Ascending aorta (tissue), 2 donors: ENCODE measurements at regions not wholly inside any gene's neighbourhood (a gene's known extent, or its start where the extent isn't known, plus 50 kb on each side); places are given as distances from the start of the nearest gene placed in this dataset.

Experiments
- DNase-seq, 2 donors: peaks; one replicate each; pipeline ENCODE4 v3.0.0-alpha.2; 2019; ENCODE audit warnings: low spot score in 2 of 2
- H3K27ac ChIP-seq, 2 donors: fragments of 200-600 bp; sonication (generic); one replicate each; pipeline ENCODE4 v1.5.1; 2016 to 2017; ENCODE audit warnings: mild to moderate bottlenecking in 1 of 2
- H3K27me3 ChIP-seq: fragments of 200-600 bp; sonication (generic); one replicate; pipeline ENCODE4 v1.5.1; 2017
- H3K36me3 ChIP-seq, 2 donors: fragments of 200-600 bp; sonication (generic); one replicate each; pipeline ENCODE4 v1.5.1; 2016
- H3K4me1 ChIP-seq, 2 donors: fragments of 200-600 bp; sonication (generic); one replicate each; pipeline ENCODE4 v1.5.1; 2016 to 2017; ENCODE audit warnings: mild to moderate bottlenecking in 1 of 2
- H3K4me3 ChIP-seq, 2 donors: fragments of 200-600 bp; sonication (generic); one replicate each; pipeline ENCODE4 v1.5.1; 2016 to 2017; ENCODE audit warnings: mild to moderate bottlenecking in 1 of 2
- H3K9me3 ChIP-seq, 2 donors: fragments of 200-600 bp; sonication (generic); one replicate each; pipeline ENCODE4 v1.5.1; 2016
- intact Hi-C: fragments of 100-400 bp; cut with DNase I; formaldehyde crosslinking; loops from one replicate; pipeline ENCODE4 v1.15.1; 2023
- TF ChIP-seq, protein P1 (sequence below), 3 experiments: fragments of 200-600 bp in 2 of 3; fragments of 450-650 bp in 1 of 3; sonication (generic) in 2 of 3; IDR thresholded peaks; one replicate each; pipeline ENCODE4 v1.5.1; 2016 to 2019; ENCODE audit warnings: antibody characterized with exemption in 3 of 3, mild to moderate bottlenecking in 1 of 3, moderate library complexity in 1 of 3

DNA sequence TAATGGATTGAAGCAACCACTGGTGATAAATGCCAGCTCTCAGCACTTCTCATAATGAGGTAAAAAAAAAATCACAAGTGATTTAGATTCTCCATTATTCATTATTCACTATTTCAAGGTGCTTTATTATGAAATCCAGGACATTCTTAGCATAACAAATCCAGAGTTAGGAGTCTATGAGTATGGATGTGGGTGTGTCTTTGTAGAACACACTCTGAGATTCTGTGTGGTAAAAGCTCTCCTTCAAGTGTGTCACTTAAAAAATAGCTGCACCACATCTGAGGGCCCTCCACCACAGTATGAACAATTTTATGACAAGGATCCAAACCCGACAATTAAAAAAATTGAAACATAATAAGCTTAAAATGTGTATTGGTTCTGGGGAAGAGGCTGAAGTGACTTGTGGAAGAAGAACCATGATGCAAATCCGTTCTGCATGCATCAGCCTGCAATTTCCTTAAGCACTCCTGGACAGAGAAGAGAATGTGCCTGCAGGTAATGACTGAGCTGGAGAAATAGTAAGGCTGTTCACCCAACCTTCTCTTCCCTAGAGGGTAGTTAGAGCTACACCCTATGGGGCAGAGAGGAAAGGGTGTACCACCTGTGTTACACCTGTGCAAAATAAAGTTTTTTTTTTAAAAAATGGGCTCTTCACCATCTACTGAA lies 488.5 kb upstream of the MGAT4C start:
- no peak overlapping the region for H3K27ac ChIP-seq
- H3K4me1 ChIP-seq: no peaks in the 10 kb centered on the region
- no peaks in the 10 kb centered on the region for H3K27me3 ChIP-seq
- intact Hi-C loops: no loop called here
- no peak overlapping the region for H3K4me3 ChIP-seq
- no peaks in the 10 kb centered on the region for H3K36me3 ChIP-seq
- TF ChIP-seq, protein P1, sequence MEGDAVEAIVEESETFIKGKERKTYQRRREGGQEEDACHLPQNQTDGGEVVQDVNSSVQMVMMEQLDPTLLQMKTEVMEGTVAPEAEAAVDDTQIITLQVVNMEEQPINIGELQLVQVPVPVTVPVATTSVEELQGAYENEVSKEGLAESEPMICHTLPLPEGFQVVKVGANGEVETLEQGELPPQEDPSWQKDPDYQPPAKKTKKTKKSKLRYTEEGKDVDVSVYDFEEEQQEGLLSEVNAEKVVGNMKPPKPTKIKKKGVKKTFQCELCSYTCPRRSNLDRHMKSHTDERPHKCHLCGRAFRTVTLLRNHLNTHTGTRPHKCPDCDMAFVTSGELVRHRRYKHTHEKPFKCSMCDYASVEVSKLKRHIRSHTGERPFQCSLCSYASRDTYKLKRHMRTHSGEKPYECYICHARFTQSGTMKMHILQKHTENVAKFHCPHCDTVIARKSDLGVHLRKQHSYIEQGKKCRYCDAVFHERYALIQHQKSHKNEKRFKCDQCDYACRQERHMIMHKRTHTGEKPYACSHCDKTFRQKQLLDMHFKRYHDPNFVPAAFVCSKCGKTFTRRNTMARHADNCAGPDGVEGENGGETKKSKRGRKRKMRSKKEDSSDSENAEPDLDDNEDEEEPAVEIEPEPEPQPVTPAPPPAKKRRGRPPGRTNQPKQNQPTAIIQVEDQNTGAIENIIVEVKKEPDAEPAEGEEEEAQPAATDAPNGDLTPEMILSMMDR (IDR thresholded peaks at IDR 0.05): no peak
- no peak for DNase-seq
- no peaks in the 10 kb centered on the region for H3K9me3 ChIP-seq

DNA sequence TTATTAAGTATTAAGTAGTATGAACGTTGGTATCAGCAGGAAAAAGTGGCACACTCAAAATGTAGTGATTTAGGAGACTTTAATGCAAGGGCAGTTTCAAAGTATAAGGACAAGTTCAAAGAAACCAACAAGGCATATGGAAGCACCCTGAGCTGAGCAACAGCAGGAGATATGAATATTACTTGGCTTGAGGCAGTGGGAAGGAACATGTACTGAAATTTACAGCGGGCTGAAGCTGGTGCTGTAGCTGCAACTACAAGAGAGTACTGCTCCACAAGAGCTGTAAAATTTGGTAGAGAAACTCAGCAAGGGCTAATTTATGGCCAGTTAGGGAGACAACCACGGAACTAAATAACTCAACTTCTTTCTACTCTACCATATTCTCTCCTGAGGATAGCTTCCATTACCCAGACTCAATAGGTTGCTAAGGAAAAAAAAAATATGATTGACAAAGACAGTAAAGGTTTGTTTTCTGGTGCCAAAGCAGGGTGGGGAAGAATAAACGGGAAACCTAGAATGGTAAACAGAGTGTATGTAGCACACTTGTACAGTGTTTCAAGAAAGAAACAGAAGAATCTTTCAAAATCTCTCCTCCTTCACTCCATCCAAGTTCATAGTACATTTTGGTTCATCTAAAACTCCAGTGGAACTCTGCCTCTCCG lies 487.8 kb upstream of the MGAT4C start:
- intact Hi-C loops: no loop called here
- Histone ChIP-seq H3K27ac (no peak overlapping the region), H3K4me1 (no peaks in the 10 kb centered on the region), H3K36me3 (no peaks in the 10 kb centered on the region), H3K27me3 (no peaks in the 10 kb centered on the region), H3K9me3 (no peaks in the 10 kb centered on the region), H3K4me3 (no peak overlapping the region)
- TF ChIP-seq, protein P1 (IDR thresholded peaks at IDR 0.05): no peak
- DNase-seq: no peak

GRCh38 chr12:86741531-86741930 lies 485.3 kb upstream of the MGAT4C start:
- no peaks in the 10 kb centered on the region for H3K27me3 ChIP-seq
- intact Hi-C loops: no loop called here
- H3K4me1 ChIP-seq: no peaks in the 10 kb centered on the region
- no peak overlapping the region for H3K4me3 ChIP-seq
- DNase-seq: no peak
- H3K9me3 ChIP-seq: no peaks in the 10 kb centered on the region
- H3K27ac ChIP-seq: no peak overlapping the region
- TF ChIP-seq, protein P1 (IDR thresholded peaks at IDR 0.05): no peak
- H3K36me3 ChIP-seq: no peaks in the 10 kb centered on the region

- Histone ChIP-seq H3K27me3 (no peaks in the 10 kb centered on the region), H3K36me3 (no peaks in the 10 kb centered on the region), H3K27ac (no peak overlapping the region), H3K4me1 (no peaks in the 10 kb centered on the region), H3K9me3 (no peaks in the 10 kb centered on the region), H3K4me3 (no peak overlapping the region)
- intact Hi-C loops: no loop called here
- no peak for DNase-seq
- TF ChIP-seq, protein P1 (IDR thresholded peaks at IDR 0.05): no peak
Measured at GRCh38 chr12:86735851-86736250, 479.7 kb upstream of the MGAT4C start.

GRCh38 chr12:86735072-86735471 lies 478.9 kb upstream of the MGAT4C start:
- Histone ChIP-seq H3K27ac (no peak overlapping the region), H3K9me3 (no peaks in the 10 kb centered on the region), H3K4me1 (no peaks in the 10 kb centered on the region), H3K27me3 (no peaks in the 10 kb centered on the region), H3K4me3 (no peak overlapping the region), H3K36me3 (no peaks in the 10 kb centered on the region)
- DNase-seq: no peak
- intact Hi-C loops: no loop called here
- TF ChIP-seq, protein P1 (IDR thresholded peaks at IDR 0.05): no peak
